ENCODE measurements at regions not wholly inside any gene's neighbourhood (a gene's known extent, or its start where the extent isn't known, plus 50 kb on each side); places are given as distances from the start of the nearest gene placed in this dataset.

DNA sequence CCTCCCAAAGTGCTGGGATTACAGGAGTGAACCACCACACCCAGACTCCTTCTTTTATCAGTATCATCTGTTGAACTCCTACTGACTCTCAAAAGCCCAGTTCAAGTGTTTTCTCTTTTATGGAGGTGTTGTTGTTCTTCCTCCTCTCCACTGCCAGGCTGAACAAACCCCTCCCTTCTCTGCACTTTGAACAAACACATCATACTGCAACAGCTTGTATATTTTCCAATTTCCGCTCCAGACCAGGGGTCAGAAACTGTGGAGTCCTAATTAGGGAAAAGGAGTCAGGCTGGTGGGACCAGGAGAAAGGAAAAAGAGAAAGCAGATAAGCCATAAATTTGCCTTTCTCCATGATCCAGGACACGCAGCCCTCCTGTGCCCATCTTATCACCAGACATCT is 148.1 kb upstream of the HMHB1 start:
- Histone ChIP-seq H3K27me3 (no peaks in the 10 kb centered on the region), H3K36me3 (no peaks in the 10 kb centered on the region), H3K9me3 (no peaks in the 10 kb centered on the region), H3K4me3 (no peak overlapping the region), H3K27ac (no peak overlapping the region), H3K4me1 (peaks cover 0 to 4% (median 0%) of the 10 kb centered on the region in 12 donors)
- no peak for TF ChIP-seq CTCF (IDR thresholded peaks at IDR 0.05)
- TF ChIP-seq POLR2A (IDR thresholded peaks at IDR 0.05), result no peak
- 94 to 98% (median 97%) methylated on average over 2 of the region's 2 CpGs for WGBS, 4 donors
- intact Hi-C loops (cut with DNase I), result no loop called here
- DNase-seq (no peak), ATAC-seq (no peak)

- WGBS, 4 donors, result 82 to 99% (median 86%) methylated on average over 1 of the region's 1 CpG
- Histone ChIP-seq H3K4me3 (no peak overlapping the region), H3K4me1 (peaks cover 0 to 4% (median 0%) of the 10 kb centered on the region in 12 donors), H3K27me3 (no peaks in the 10 kb centered on the region), H3K9me3 (no peaks in the 10 kb centered on the region), H3K36me3 (no peaks in the 10 kb centered on the region), H3K27ac (no peak overlapping the region)
- ATAC-seq (no peak), DNase-seq (no peak)
- intact Hi-C loops (cut with DNase I), result no loop called here
- no peak for TF ChIP-seq CTCF (IDR thresholded peaks at IDR 0.05)
- TF ChIP-seq POLR2A (IDR thresholded peaks at IDR 0.05), result no peak
Observed at GRCh38 chr5:143662020-143662419, 149.9 kb upstream of the HMHB1 start.

DNA sequence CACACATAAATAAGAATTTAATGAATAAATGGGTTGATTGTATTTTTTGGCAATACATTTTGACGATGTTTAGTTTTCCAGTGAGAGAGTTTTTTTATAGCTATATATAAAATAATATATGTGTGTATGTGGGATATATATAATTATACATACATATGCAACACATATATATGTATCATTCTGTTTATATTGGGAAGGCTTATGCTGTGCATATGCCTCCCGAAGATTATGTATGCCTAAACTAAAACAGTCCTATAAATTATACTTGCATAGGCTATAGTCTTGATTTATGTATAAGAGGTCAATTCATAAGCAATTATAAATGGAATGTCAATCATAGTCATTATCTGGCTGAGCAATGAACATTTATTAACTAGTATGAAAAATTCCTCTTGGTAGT is 151.3 kb upstream of the HMHB1 start:
- Histone ChIP-seq H3K36me3 (no peaks in the 10 kb centered on the region), H3K27me3 (no peaks in the 10 kb centered on the region), H3K4me3 (no peak overlapping the region), H3K9me3 (no peaks in the 10 kb centered on the region), H3K4me1 (peaks cover 0 to 4% (median 0%) of the 10 kb centered on the region in 12 donors), H3K27ac (no peak overlapping the region)
- ATAC-seq (no peak), DNase-seq (no peak)
- TF ChIP-seq POLR2A (IDR thresholded peaks at IDR 0.05) (no peak), CTCF (IDR thresholded peaks at IDR 0.05) (no peak)
- intact Hi-C loops (cut with DNase I), result no loop called here
- 95 to 98% (median 96%) methylated on average over 2 of the region's 2 CpGs for WGBS, 4 donors

DNA sequence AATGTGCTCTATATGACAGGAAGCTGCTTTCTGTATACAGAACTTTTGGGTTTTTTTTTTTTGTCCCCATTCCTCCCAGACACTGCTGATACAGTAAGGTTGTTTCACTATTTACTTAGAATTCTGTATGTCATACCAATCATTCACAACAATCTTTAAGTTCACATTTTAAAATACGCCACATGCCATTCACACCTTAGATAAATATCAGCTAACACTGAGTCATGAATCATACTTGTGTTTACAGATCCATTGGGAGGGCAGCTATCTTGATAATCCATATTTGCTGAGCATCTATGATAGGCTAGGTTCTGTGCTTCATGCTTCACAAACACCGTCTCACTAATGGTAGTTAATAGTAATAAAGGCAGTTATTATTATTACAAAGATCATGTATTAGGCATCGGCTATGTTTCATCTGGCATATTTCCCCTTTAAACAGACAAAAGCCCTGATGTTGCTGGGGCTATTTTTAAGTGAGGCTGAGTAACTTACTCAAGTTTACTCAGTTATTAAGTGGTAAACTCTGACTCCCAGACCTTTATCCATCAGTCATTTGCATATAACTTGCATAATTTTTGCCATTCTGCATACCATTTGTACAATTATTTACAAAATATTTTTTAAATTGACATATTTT is 152.2 kb upstream of the HMHB1 start:
- H3K27me3 ChIP-seq, result no peaks in the 10 kb centered on the region
- no peak for TF ChIP-seq POLR2A (IDR thresholded peaks at IDR 0.05)
- no peak for TF ChIP-seq CTCF (IDR thresholded peaks at IDR 0.05)
- H3K9me3 ChIP-seq, result no peaks in the 10 kb centered on the region
- peaks cover 0 to 4% (median 0%) of the 10 kb centered on the region in 12 donors for H3K4me1 ChIP-seq
- DNase-seq (no peak), ATAC-seq (no peak)
- WGBS, 4 donors, result 82 to 89% (median 86%) methylated on average over 3 of the region's 3 CpGs
- H3K4me3 ChIP-seq, result no peak overlapping the region
- no peak overlapping the region for H3K27ac ChIP-seq
- H3K36me3 ChIP-seq, result no peaks in the 10 kb centered on the region
- intact Hi-C loops (cut with DNase I), result no loop called here

Measured in heart left ventricle (tissue), 16 donors.